Neural cell (in vitro differentiated cells): ENCODE measurements at regions not wholly inside any gene's neighbourhood (a gene's known extent, or its start where the extent isn't known, plus 50 kb on each side); places are given as distances from the start of the nearest gene placed in this dataset.
A peak's percentile ranks its signal among the peaks of the same experiment; 100 is the strongest.

Source experiments
- H2AFZ ChIP-seq: fragments of 200-600, 300-800 bp; sonication (generic), shearing (Covaris generic); 2 replicates; pipeline ENCODE4 v1.6.0; 2014; ENCODE audit warnings: low read depth, mild to moderate bottlenecking, antibody characterized with exemption, low read length, moderate library complexity
- H3F3A ChIP-seq: fragments of 200-600 bp; shearing (Covaris generic); 2 replicates; pipeline ENCODE4 v1.6.1; 2016; ENCODE audit warnings: mild to moderate bottlenecking, moderate library complexity, mixed read lengths, antibody characterized with exemption, low read length; ENCODE audit not compliant: insufficient read depth, poor library complexity, severe bottlenecking
- H3K27ac ChIP-seq: fragments of 200-600, 300-800 bp; sonication (generic), shearing (Covaris generic); 2 replicates; pipeline ENCODE4 v1.5.1; 2014; ENCODE audit warnings: mild to moderate bottlenecking, low read length, moderate library complexity
- H3K27me3 ChIP-seq: fragments of 300-800, 200-600 bp; sonication (generic), shearing (Covaris generic); 2 replicates; pipeline ENCODE4 v1.6.0; 2014; ENCODE audit warnings: mild to moderate bottlenecking, low read depth, low read length, moderate library complexity; ENCODE audit not compliant: insufficient read depth
- H3K36me3 ChIP-seq: fragments of 300-800, 200-600 bp; sonication (generic), shearing (Covaris generic); 2 replicates; pipeline ENCODE4 v1.5.1; 2014; ENCODE audit warnings: mild to moderate bottlenecking, antibody characterized with exemption, low read length, moderate library complexity; ENCODE audit not compliant: insufficient read depth
- H3K4me2 ChIP-seq: fragments of 300-800, 200-600 bp; sonication (generic), shearing (Covaris generic); 2 replicates; pipeline ENCODE4 v1.6.0; 2014; ENCODE audit warnings: mild to moderate bottlenecking, low read length
- H3K4me3 ChIP-seq: fragments of 300-800, 200-600 bp; sonication (generic), shearing (Covaris generic); 2 replicates; pipeline ENCODE4 v1.5.1; 2014; ENCODE audit warnings: mild to moderate bottlenecking, low read length, moderate library complexity
- H3K79me2 ChIP-seq: fragments of 200-600 bp; shearing (Covaris generic); replicated peaks from 2 replicates; pipeline ENCODE4 v1.6.0; 2014; ENCODE audit warnings: mild to moderate bottlenecking, low read length, moderate library complexity; ENCODE audit not compliant: insufficient read depth
- H3K9ac ChIP-seq: fragments of 300-800, 200-600 bp; sonication (generic), shearing (Covaris generic); 2 replicates; pipeline ENCODE4 v1.6.1; 2016; ENCODE audit warnings: mild to moderate bottlenecking, low read length, mixed read lengths
- H3K9me2 ChIP-seq: fragments of 200-600 bp; shearing (Covaris generic); 2 replicates; pipeline ENCODE4 v1.6.1; 2016; ENCODE audit warnings: mild to moderate bottlenecking, low read length, mixed read lengths; ENCODE audit not compliant: insufficient read depth
- H3K9me3 ChIP-seq: fragments of 200-600, 300-800 bp; sonication (generic), shearing (Covaris generic); 2 replicates; pipeline ENCODE4 v1.6.1; 2016; ENCODE audit warnings: mild to moderate bottlenecking, mixed run types, low read length, moderate library complexity, mixed read lengths
- H4K20me1 ChIP-seq: fragments of 200-600 bp; shearing (Covaris generic); 2 replicates; pipeline ENCODE4 v1.6.1; 2016; ENCODE audit warnings: mild to moderate bottlenecking, mixed run types; ENCODE audit not compliant: insufficient read depth
- CTCF ChIP-seq: fragments of 450-650 bp; IDR thresholded peaks from 2 replicates; pipeline ENCODE4 v1.5.1; 2014; ENCODE audit warnings: antibody characterized with exemption, mild to moderate bottlenecking, moderate library complexity; ENCODE audit not compliant: poor library complexity, severe bottlenecking
- EP300 ChIP-seq: fragments of 450-650 bp; conservative IDR thresholded peaks from 2 replicates; pipeline ENCODE4 v1.6.1; 2014; ENCODE audit warnings: antibody characterized with exemption, mild to moderate bottlenecking, moderate library complexity; ENCODE audit not compliant: poor library complexity, severe bottlenecking
- EZH2 ChIP-seq: fragments of 200-600, 300-800 bp; shearing (Covaris generic), sonication (generic); IDR thresholded peaks from 2 replicates; pipeline ENCODE4 v1.6.1; 2014; ENCODE audit warnings: antibody characterized with exemption, low read length, borderline replicate concordance, mild to moderate bottlenecking; ENCODE audit not compliant: insufficient read depth, poor library complexity, severe bottlenecking
- MXI1 ChIP-seq: fragments of 450-650 bp; conservative IDR thresholded peaks from 2 replicates; pipeline ENCODE4 v1.6.1; 2014; ENCODE audit warnings: antibody characterized with exemption, mild to moderate bottlenecking; ENCODE audit not compliant: poor library complexity, severe bottlenecking
- POLR2AphosphoS5 ChIP-seq: IDR thresholded peaks from 2 replicates; pipeline ENCODE4 v1.6.1; 2012
- RAD21 ChIP-seq: fragments of 450-650 bp; conservative IDR thresholded peaks from 2 replicates; pipeline ENCODE4 v1.6.1; 2014; ENCODE audit warnings: antibody characterized with exemption, mild to moderate bottlenecking, moderate library complexity
- REST ChIP-seq: IDR thresholded peaks from 2 replicates; pipeline ENCODE4 v1.6.1; 2012; ENCODE audit warnings: borderline replicate concordance
- SMC3 ChIP-seq: fragments of 450-650 bp; conservative IDR thresholded peaks from 2 replicates; pipeline ENCODE4 v1.6.1; 2014; ENCODE audit warnings: antibody characterized with exemption, mild to moderate bottlenecking, moderate library complexity; ENCODE audit not compliant: poor library complexity
- TAF1 ChIP-seq: IDR thresholded peaks from 2 replicates; pipeline ENCODE4 v1.6.1; 2012; ENCODE audit warnings: low read depth

GRCh38 chr17:72556944-72557826, 436.4 kb downstream of the SOX9 start:
- Histone ChIP-seq H3K27me3 (no peaks in the 10 kb centered on the region), H4K20me1 (no peaks in the 10 kb centered on the region), H3K36me3 (no peaks in the 10 kb centered on the region), H2AFZ (no peak overlapping the region), H3K9me3 (no peaks in the 10 kb centered on the region), H3K9me2 (no peaks in the 10 kb centered on the region), H3F3A (no peaks in the 10 kb centered on the region), H3K27ac (no peak overlapping the region), H3K4me2 (no peak overlapping the region), H3K4me3 (no peak overlapping the region), H3K9ac (no peak overlapping the region), H3K79me2 (no peaks in the 10 kb centered on the region)
- TF ChIP-seq RAD21 (peak; percentile 84), CTCF (peak; percentile 86), MXI1 (no peak), SMC3 (peak; percentile 80)

GRCh38 chr17:72558971-72559476, 438.2 kb downstream of the SOX9 start:
- TF ChIP-seq CTCF = no peak
- no peak for TF ChIP-seq RAD21
- TF ChIP-seq TAF1 = no peak
- no peak for TF ChIP-seq SMC3
- no peak for TF ChIP-seq EP300
- TF ChIP-seq EZH2 = no peak
- TF ChIP-seq REST = no peak
- no peak for TF ChIP-seq POLR2AphosphoS5
- TF ChIP-seq MXI1 = no peak
- Histone ChIP-seq H2AFZ (no peak overlapping the region), H3K9me3 (no peaks in the 10 kb centered on the region), H3K9me2 (no peaks in the 10 kb centered on the region), H4K20me1 (no peaks in the 10 kb centered on the region), H3K4me2 (no peak overlapping the region), H3K79me2 (no peaks in the 10 kb centered on the region), H3K27me3 (no peaks in the 10 kb centered on the region), H3K36me3 (no peaks in the 10 kb centered on the region), H3K9ac (no peak overlapping the region), H3F3A (no peaks in the 10 kb centered on the region), H3K4me3 (no peak overlapping the region), H3K27ac (no peak overlapping the region)
